Mesothelial cell of epicardium (in vitro differentiated cells): ENCODE measurements at regions not wholly inside any gene's neighbourhood (a gene's known extent, or its start where the extent isn't known, plus 50 kb on each side); places are given as distances from the start of the nearest gene placed in this dataset.

Source experiments
- DNase-seq, 2 experiments: peaks; one replicate each; pipeline ENCODE4 v3.0.0; 2021; ENCODE audit warnings: low spot score in 2 of 2; ENCODE audit not compliant: unreplicated experiment in 2 of 2
- H3K27ac Mint-ChIP-seq: 2 replicates; pipeline ENCODE4 v1.8.0; 2021; ENCODE audit warnings: mixed read lengths
- H3K27me3 Mint-ChIP-seq: 2 replicates; pipeline ENCODE4 v1.8.0; 2021; ENCODE audit warnings: low read depth, mixed read lengths
- H3K36me3 Mint-ChIP-seq: 2 replicates; pipeline ENCODE4 v1.8.0; 2021; ENCODE audit warnings: mixed read lengths
- H3K4me1 Mint-ChIP-seq: 2 replicates; pipeline ENCODE4 v1.8.0; 2021; ENCODE audit warnings: mixed read lengths
- H3K4me3 Mint-ChIP-seq: 2 replicates; pipeline ENCODE4 v1.8.0; 2021; ENCODE audit warnings: mild to moderate bottlenecking, moderate library complexity, mixed read lengths
- H3K9me3 Mint-ChIP-seq: 2 replicates; pipeline ENCODE4 v1.8.0; 2021; ENCODE audit warnings: mixed read lengths
- TF ChIP-seq, protein P1 (sequence below): fragments of 200-600 bp; sonication (generic); IDR thresholded peaks from one replicate; pipeline ENCODE4 v1.5.0; 2021; ENCODE audit warnings: antibody characterized with exemption; ENCODE audit not compliant: unreplicated experiment

DNA sequence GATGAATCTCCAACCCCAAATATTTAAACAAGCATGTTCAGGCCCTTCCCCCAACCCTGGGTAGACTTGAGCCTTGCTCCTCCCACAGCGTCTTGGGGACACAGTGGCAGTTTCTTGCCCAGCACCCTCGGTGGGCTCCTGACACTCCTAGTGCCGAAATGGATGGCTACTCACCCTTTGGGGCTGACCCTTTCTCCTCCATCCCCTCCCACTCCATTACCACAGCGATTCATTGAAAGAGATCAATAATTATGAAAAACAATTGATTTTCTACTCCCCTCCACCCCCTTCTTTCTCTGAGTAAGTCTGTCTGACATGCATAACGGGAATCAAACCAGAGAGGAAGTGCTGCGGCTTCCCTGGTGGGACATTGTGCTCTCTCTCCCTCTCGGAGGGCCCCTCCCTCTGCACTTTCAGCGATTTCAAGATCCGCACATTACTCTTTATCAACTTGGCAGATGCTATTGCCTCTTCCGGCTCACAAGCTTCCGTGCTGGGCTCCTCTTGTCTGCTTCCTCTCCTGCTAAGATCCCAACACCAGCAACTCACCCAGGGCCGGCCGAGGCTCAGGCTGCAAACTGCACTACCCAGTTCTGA, 79.0 kb upstream of the PLXNA4 start:
- peaks cover 13% of the 10 kb centered on the region for H3K4me1 Mint-ChIP-seq
- H3K4me3 Mint-ChIP-seq = peak overlapping the region; percentile 55
- H3K9me3 Mint-ChIP-seq = peaks cover 3% of the 10 kb centered on the region

DNA sequence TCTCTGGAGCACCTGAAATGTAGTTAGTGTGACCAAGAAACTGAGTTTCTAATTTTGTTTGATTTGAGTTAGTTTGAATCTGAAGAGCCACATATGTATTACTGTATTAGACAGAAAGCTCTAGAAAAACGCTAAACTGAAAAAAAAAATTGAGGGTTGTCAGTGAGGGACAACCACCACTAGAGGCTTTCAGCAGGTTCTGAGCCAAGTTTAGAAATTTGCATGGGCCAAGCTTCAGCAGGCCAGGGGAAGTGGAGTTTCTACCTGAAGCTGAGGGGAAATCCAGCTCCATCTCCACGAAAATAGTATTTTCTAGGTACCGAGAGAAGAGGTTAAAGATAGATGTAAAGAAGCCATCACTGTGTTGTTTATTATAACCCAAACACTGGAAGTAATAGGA, 77.9 kb upstream of the PLXNA4 start:
- peaks cover 14% of the 10 kb centered on the region for H3K4me1 Mint-ChIP-seq
- DNase-seq = no peak
- no peak overlapping the region for H3K4me3 Mint-ChIP-seq
- no peaks in the 10 kb centered on the region for H3K36me3 Mint-ChIP-seq
- H3K27me3 Mint-ChIP-seq = peaks cover 9% of the 10 kb centered on the region
- no peak overlapping the region for H3K27ac Mint-ChIP-seq
- peaks cover 3% of the 10 kb centered on the region for H3K9me3 Mint-ChIP-seq
- TF ChIP-seq, protein P1, sequence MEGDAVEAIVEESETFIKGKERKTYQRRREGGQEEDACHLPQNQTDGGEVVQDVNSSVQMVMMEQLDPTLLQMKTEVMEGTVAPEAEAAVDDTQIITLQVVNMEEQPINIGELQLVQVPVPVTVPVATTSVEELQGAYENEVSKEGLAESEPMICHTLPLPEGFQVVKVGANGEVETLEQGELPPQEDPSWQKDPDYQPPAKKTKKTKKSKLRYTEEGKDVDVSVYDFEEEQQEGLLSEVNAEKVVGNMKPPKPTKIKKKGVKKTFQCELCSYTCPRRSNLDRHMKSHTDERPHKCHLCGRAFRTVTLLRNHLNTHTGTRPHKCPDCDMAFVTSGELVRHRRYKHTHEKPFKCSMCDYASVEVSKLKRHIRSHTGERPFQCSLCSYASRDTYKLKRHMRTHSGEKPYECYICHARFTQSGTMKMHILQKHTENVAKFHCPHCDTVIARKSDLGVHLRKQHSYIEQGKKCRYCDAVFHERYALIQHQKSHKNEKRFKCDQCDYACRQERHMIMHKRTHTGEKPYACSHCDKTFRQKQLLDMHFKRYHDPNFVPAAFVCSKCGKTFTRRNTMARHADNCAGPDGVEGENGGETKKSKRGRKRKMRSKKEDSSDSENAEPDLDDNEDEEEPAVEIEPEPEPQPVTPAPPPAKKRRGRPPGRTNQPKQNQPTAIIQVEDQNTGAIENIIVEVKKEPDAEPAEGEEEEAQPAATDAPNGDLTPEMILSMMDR = no peak

More for the DNA sequence above, 79.0 kb upstream of the PLXNA4 start:
- TF ChIP-seq, protein P1 = no peak
- no peak for DNase-seq
- Mint-ChIP-seq H3K27me3 (peaks cover 9% of the 10 kb centered on the region), H3K36me3 (no peaks in the 10 kb centered on the region), H3K27ac (no peak overlapping the region)

DNA sequence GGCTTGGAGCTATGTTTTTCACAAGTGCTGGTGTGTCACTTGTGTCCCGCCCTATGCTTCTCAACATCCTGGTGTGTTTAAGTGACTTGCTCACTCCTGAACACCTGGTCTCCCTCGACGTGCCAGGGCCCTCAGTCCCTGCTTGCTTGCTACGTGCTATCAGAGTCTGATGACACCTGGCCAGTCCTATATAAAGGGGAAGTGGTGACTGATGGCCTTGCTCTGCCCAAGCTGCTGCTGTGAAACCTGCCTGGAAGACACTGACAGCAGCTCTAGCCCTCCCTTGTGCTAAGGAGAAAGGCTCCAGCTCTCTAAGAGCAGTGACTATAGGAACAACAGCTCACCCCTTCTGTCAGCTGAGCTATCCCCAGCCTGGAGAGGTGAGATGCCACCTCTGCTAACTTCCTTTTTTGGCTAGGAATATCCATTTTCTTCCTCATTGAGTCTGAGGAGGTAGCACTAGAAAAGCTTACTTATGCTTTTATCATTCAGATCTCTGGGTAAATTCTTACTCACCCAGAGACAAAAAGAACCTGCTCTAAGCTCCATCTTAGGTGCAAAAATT, 77.2 kb upstream of the PLXNA4 start:
- DNase-seq = no peak
- Mint-ChIP-seq H3K4me3 (no peak overlapping the region), H3K36me3 (no peaks in the 10 kb centered on the region), H3K27ac (no peak overlapping the region), H3K9me3 (peaks cover 3% of the 10 kb centered on the region), H3K27me3 (peaks cover 8% of the 10 kb centered on the region), H3K4me1 (peaks cover 14% of the 10 kb centered on the region)
- TF ChIP-seq, protein P1 = no peak

DNA sequence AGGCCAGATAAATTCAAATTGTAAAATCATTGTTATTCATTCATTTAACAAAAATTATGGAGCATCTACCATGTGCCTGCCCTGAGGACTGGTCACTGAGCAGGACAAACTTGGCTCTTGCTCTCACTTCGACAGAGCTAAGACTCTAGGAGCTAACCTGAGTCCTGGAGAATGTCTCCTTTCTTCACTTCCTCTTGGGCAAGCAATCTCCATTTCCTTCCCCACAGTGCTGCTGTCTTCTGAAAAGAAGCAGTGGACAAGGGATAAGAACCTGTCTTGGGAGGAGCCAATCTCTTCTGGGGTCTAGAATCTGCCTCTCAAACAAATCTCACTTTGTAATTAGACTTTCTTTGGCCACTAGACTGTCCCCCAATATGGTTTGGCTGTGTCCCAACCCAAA, 76.2 kb upstream of the PLXNA4 start:
- Mint-ChIP-seq H3K27me3 (peaks cover 2% of the 10 kb centered on the region), H3K36me3 (no peaks in the 10 kb centered on the region), H3K4me3 (no peak overlapping the region), H3K27ac (no peak overlapping the region), H3K4me1 (peaks cover 14% of the 10 kb centered on the region), H3K9me3 (peaks cover 3% of the 10 kb centered on the region)
- no peak for DNase-seq
- TF ChIP-seq, protein P1 = no peak

DNA sequence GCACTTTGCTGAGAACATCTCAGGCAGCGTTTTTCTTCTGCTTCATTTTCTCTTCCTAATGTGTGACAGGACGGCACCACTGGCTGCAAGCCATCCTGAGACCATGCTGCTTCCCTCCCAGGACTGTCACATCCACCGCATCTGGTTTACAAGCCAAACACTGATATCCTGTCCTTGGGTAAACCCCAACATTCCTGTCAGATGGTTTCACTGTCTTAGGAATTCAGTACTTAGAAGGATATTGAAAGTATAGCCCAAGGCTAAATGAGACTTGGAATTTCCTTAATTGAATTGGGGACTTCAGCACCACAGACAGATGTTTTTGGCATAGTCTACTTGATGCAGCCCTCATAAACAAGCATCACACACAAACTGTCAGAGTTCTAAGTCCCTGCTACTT, 74.2 kb upstream of the PLXNA4 start:
- DNase-seq = no peak
- Mint-ChIP-seq H3K27ac (no peak overlapping the region), H3K4me3 (no peak overlapping the region), H3K4me1 (peaks cover 12% of the 10 kb centered on the region), H3K36me3 (no peaks in the 10 kb centered on the region), H3K27me3 (no peaks in the 10 kb centered on the region), H3K9me3 (peaks cover 3% of the 10 kb centered on the region)
- TF ChIP-seq, protein P1 = no peak
